CD4-positive, CD25-positive, alpha-beta regulatory T cell (primary cell): ENCODE measurements at regions not wholly inside any gene's neighbourhood (a gene's known extent, or its start where the extent isn't known, plus 50 kb on each side); places are given as distances from the start of the nearest gene placed in this dataset.
"Not testable (repeated sequence)": the region's sequence is repeated elsewhere in the genome, so short reads cannot be mapped to it uniquely, and the experiment has no call there.

Experiments
- ATAC-seq, 2 donors: fragments of 150-1000 bp; cut with Tn5 transposase; one replicate each; pipeline ENCODE4 v1.10.0; 2021; ENCODE audit warnings: low read depth in 2 of 2, moderate number of reproducible peaks in 2 of 2, moderate library complexity in 1 of 2
- DNase-seq, 3 donors: peaks; one replicate each; pipeline versions ENCODE4 v3.0.0 to v3.0.0-alpha.2; 2012 to 2022; ENCODE audit warnings: mixed read lengths in 1 of 3
- H3K27ac ChIP-seq: one replicate; pipeline ENCODE4 v1.7.0; 2013; ENCODE audit warnings: mild to moderate bottlenecking, low read length; ENCODE audit not compliant: insufficient read depth, poor library complexity, severe bottlenecking
- H3K27me3 ChIP-seq: one replicate; pipeline ENCODE4 v1.7.0; 2013; ENCODE audit warnings: low read length; ENCODE audit not compliant: control insufficient read depth, insufficient read depth
- H3K36me3 ChIP-seq: one replicate; pipeline ENCODE4 v1.7.0; 2013; ENCODE audit warnings: mild to moderate bottlenecking, low read length, moderate library complexity; ENCODE audit not compliant: control insufficient read depth, insufficient read depth
- H3K4me1 ChIP-seq: 2 replicates; pipeline ENCODE4 v1.7.0; 2013; ENCODE audit warnings: mild to moderate bottlenecking, low read length; ENCODE audit not compliant: insufficient read depth, control insufficient read depth, poor library complexity, severe bottlenecking
- H3K4me3 ChIP-seq: one replicate; pipeline ENCODE4 v1.7.0; 2013; ENCODE audit warnings: low read depth, mild to moderate bottlenecking, low read length, moderate library complexity
- H3K9me3 ChIP-seq, 2 experiments: 1 replicate in 1 of 2; 2 replicates in 1 of 2; pipeline ENCODE4 v1.7.0; 2013; ENCODE audit warnings: low read length in 2 of 2, mild to moderate bottlenecking in 1 of 2, moderate library complexity in 1 of 2; ENCODE audit not compliant: control insufficient read depth in 2 of 2
- H3K27ac Mint-ChIP-seq, 3 donors: one replicate each; pipeline ENCODE4 v1.8.0; 2020 to 2022; ENCODE audit warnings: mild to moderate bottlenecking in 3 of 3, mixed read lengths in 3 of 3, moderate library complexity in 2 of 3
- H3K27me3 Mint-ChIP-seq: one replicate; pipeline ENCODE4 v1.8.0; 2022; ENCODE audit warnings: mild to moderate bottlenecking, mixed read lengths
- H3K36me3 Mint-ChIP-seq: one replicate; pipeline ENCODE4 v1.8.0; 2020; ENCODE audit warnings: mixed read lengths
- H3K4me1 Mint-ChIP-seq, 4 donors: one replicate each; pipeline ENCODE4 v1.8.0; 2020 to 2022; ENCODE audit warnings: mixed read lengths in 4 of 4, mild to moderate bottlenecking in 1 of 4
- H3K4me3 Mint-ChIP-seq, 4 donors: one replicate each; pipeline ENCODE4 v1.8.0; 2020 to 2022; ENCODE audit warnings: mild to moderate bottlenecking in 4 of 4, mixed read lengths in 4 of 4, moderate library complexity in 3 of 4
- H3K9me3 Mint-ChIP-seq, 7 donors: one replicate each; pipeline ENCODE4 v1.8.0; 2020 to 2022; ENCODE audit warnings: mixed read lengths in 7 of 7, mild to moderate bottlenecking in 3 of 7, moderate library complexity in 2 of 7

GRCh38 chr3:31327826-31328357, 204.8 kb upstream of the STT3B start:
- not testable (repeated sequence) for ATAC-seq, DNase-seq, H3K4me3 Mint-ChIP-seq, H3K27ac ChIP-seq, H3K4me3 ChIP-seq, H3K36me3 ChIP-seq, H3K27me3 Mint-ChIP-seq, H3K4me1 ChIP-seq, H3K36me3 Mint-ChIP-seq, H3K4me1 Mint-ChIP-seq, H3K27me3 ChIP-seq, H3K27ac Mint-ChIP-seq, H3K9me3 ChIP-seq
- H3K9me3 Mint-ChIP-seq, result peaks cover 0 to 12% (median 5%) of the 10 kb centered on the region in 7 donors

DNA sequence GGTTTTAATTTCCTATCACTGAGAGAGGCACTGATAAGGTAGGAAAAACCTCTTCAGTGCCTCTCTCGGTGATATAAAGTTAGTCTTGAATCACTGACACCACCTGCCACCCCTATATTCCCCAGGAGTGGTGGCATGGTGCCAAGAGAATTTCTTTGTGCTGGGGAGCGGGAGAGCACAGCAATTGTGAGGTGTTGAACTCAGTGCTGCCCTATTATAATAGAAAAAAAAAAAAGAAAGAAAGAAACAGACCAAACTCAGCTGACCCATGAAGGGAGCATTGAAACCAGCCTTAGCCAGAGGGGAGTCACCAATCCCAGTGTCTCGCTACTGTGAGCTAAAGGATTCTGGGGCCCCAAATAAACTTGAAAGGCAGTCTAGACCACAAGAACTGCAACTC, 201.4 kb upstream of the STT3B start:
- no peaks in the 10 kb centered on the region for H3K4me1 Mint-ChIP-seq
- ATAC-seq (no peak), DNase-seq (no peak)
- H3K27ac ChIP-seq, result no peak overlapping the region
- H3K4me3 ChIP-seq, result no peak overlapping the region
- no peaks in the 10 kb centered on the region for H3K36me3 Mint-ChIP-seq
- H3K9me3 ChIP-seq, result no peaks in the 10 kb centered on the region
- peaks cover 0 to 9% (median 6%) of the 10 kb centered on the region in 7 donors for H3K9me3 Mint-ChIP-seq
- no peaks in the 10 kb centered on the region for H3K36me3 ChIP-seq
- H3K27me3 ChIP-seq, result no peaks in the 10 kb centered on the region
- H3K27ac Mint-ChIP-seq, result no peak overlapping the region
- H3K4me3 Mint-ChIP-seq, result no peak overlapping the region
- H3K27me3 Mint-ChIP-seq, result no peaks in the 10 kb centered on the region
- no peaks in the 10 kb centered on the region for H3K4me1 ChIP-seq

DNA sequence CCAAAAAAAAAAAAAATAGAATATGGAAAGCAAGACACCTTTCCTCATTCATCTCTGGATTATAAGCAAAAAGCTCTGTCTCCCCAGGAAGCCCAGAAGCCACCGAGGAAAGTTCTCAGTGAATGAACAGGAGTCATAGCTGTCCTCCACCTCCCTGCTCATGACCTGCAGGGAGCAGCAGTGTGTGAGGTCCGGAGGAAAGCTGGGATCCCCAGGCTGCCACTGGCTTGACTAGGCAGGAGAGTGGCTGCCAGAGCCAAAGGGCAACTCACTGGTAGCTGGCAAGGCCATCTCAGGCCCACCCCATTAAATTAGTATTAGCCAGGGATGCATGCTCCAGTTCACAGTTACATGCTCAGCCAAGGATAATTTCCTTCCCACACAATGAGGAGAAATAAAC, 191.6 kb upstream of the STT3B start:
- ATAC-seq (no peak), DNase-seq (no peak)
- Mint-ChIP-seq H3K36me3 (no peaks in the 10 kb centered on the region), H3K27me3 (no peaks in the 10 kb centered on the region), H3K9me3 (peaks cover 0 to 3% (median 0%) of the 10 kb centered on the region in 7 donors), H3K27ac (no peak overlapping the region), H3K4me3 (no peak overlapping the region), H3K4me1 (peaks cover 0 to 3% (median 0%) of the 10 kb centered on the region in 4 donors)
- Histone ChIP-seq H3K9me3 (no peaks in the 10 kb centered on the region), H3K4me1 (no peaks in the 10 kb centered on the region), H3K27ac (no peak overlapping the region), H3K36me3 (no peaks in the 10 kb centered on the region), H3K4me3 (no peak overlapping the region), H3K27me3 (no peaks in the 10 kb centered on the region)

- Histone ChIP-seq H3K36me3 (no peaks in the 10 kb centered on the region), H3K27ac (no peak overlapping the region), H3K4me1 (no peaks in the 10 kb centered on the region), H3K4me3 (no peak overlapping the region), H3K9me3 (no peaks in the 10 kb centered on the region), H3K27me3 (no peaks in the 10 kb centered on the region)
- Mint-ChIP-seq H3K27ac (no peak overlapping the region), H3K36me3 (no peaks in the 10 kb centered on the region), H3K4me3 (no peak overlapping the region), H3K27me3 (no peaks in the 10 kb centered on the region), H3K9me3 (peaks cover 0 to 7% (median 0%) of the 10 kb centered on the region in 7 donors), H3K4me1 (peaks cover 0 to 3% (median 0%) of the 10 kb centered on the region in 4 donors)
- ATAC-seq (no peak), DNase-seq (no peak)
Measured at GRCh38 chr3:31343075-31343474, 189.7 kb upstream of the STT3B start.

- ATAC-seq, result no peak
- Mint-ChIP-seq H3K4me1 (peaks cover 0 to 3% (median 0%) of the 10 kb centered on the region in 4 donors), H3K36me3 (no peaks in the 10 kb centered on the region), H3K4me3 (no peak overlapping the region), H3K9me3 (peaks cover 0 to 7% (median 0%) of the 10 kb centered on the region in 7 donors), H3K27ac (no peak overlapping the region), H3K27me3 (no peaks in the 10 kb centered on the region)
- Histone ChIP-seq H3K36me3 (no peaks in the 10 kb centered on the region), H3K27ac (no peak overlapping the region), H3K4me3 (no peak overlapping the region), H3K9me3 (no peaks in the 10 kb centered on the region), H3K4me1 (no peaks in the 10 kb centered on the region), H3K27me3 (no peaks in the 10 kb centered on the region)
- DNase-seq, result no peak
Measured at GRCh38 chr3:31345581-31345980, 187.1 kb upstream of the STT3B start.

DNA sequence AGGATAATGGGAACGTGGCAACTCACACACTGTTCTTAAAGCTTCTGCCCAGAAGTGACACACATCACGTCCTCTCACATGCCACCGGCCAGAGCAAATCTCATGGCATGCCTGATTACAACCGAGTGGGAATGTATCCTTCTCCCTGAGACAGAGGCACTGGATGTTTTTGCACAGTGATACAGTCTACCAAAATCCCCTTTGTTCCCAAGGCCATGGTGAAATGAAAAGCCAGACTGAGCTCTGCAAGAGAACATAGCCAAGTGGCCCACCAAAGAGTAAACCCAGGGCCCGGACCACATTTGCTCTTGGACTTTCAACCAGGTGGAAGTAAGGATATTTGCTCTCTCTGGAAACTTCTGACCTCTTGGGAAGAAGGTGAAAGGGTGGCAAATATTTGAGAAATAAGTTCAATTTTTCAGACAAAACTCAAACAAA, 186.2 kb upstream of the STT3B start:
- H3K27ac Mint-ChIP-seq, result no peak overlapping the region
- no peak overlapping the region for H3K27ac ChIP-seq
- ATAC-seq (no peak), DNase-seq (no peak)
- H3K4me3 ChIP-seq, result no peak overlapping the region
- no peak overlapping the region for H3K4me3 Mint-ChIP-seq
- no peaks in the 10 kb centered on the region for H3K4me1 ChIP-seq
- no peaks in the 10 kb centered on the region for H3K27me3 Mint-ChIP-seq
- no peaks in the 10 kb centered on the region for H3K36me3 ChIP-seq
- H3K27me3 ChIP-seq, result no peaks in the 10 kb centered on the region
- no peaks in the 10 kb centered on the region for H3K9me3 ChIP-seq
- H3K36me3 Mint-ChIP-seq, result no peaks in the 10 kb centered on the region
- H3K9me3 Mint-ChIP-seq, result peaks cover 0 to 7% (median 0%) of the 10 kb centered on the region in 7 donors
- H3K4me1 Mint-ChIP-seq, result peaks cover 0 to 3% (median 0%) of the 10 kb centered on the region in 4 donors

- no peak overlapping the region for H3K27ac Mint-ChIP-seq
- Histone ChIP-seq H3K27ac (no peak overlapping the region), H3K9me3 (no peaks in the 10 kb centered on the region), H3K4me3 (no peak overlapping the region), H3K4me1 (no peaks in the 10 kb centered on the region), H3K36me3 (no peaks in the 10 kb centered on the region), H3K27me3 (no peaks in the 10 kb centered on the region)
- ATAC-seq (no peak), DNase-seq (no peak)
- H3K4me3 Mint-ChIP-seq, result no peak overlapping the region
- peaks cover 0 to 6% (median 2%) of the 10 kb centered on the region in 7 donors for H3K9me3 Mint-ChIP-seq
- H3K36me3 Mint-ChIP-seq, result no peaks in the 10 kb centered on the region
- no peaks in the 10 kb centered on the region for H3K27me3 Mint-ChIP-seq
- peaks cover 0 to 3% (median 0%) of the 10 kb centered on the region in 4 donors for H3K4me1 Mint-ChIP-seq
Measured at GRCh38 chr3:31349001-31349748, 183.6 kb upstream of the STT3B start.

DNA sequence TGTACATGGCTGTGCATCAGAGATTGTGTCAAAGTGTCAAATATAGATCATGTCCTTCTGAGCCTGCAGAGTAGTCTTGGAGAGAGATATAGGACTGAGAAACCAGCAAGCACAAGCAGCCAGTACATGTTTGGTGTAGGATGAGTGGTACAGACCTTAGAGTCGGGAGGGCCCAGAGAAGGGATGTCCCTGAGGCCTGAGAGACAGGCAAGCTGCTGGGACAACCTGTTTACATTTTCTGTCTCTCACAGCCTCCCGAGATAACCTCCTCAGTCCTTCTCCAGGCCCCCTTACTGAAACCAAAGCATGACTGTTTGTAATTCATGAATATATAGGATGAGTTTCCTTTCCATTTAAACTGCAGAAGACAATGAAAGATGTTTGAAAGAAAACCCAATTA, 182.4 kb upstream of the STT3B start:
- no peaks in the 10 kb centered on the region for H3K9me3 ChIP-seq
- Mint-ChIP-seq H3K27me3 (no peaks in the 10 kb centered on the region), H3K4me1 (no peaks in the 10 kb centered on the region), H3K36me3 (no peaks in the 10 kb centered on the region), H3K4me3 (no peak overlapping the region), H3K27ac (no peak overlapping the region), H3K9me3 (peaks cover 0 to 6% (median under 1%) of the 10 kb centered on the region in 7 donors)
- no peaks in the 10 kb centered on the region for H3K4me1 ChIP-seq
- no peak overlapping the region for H3K4me3 ChIP-seq
- H3K27ac ChIP-seq, result no peak overlapping the region
- no peaks in the 10 kb centered on the region for H3K36me3 ChIP-seq
- no peaks in the 10 kb centered on the region for H3K27me3 ChIP-seq
- ATAC-seq (no peak), DNase-seq (no peak)
